ENCODE measurements at regions not wholly inside any gene's neighbourhood (a gene's known extent, or its start where the extent isn't known, plus 50 kb on each side); places are given as distances from the start of the nearest gene placed in this dataset.
A peak's percentile ranks its signal among the peaks of the same experiment; 100 is the strongest.
"Not testable (repeated sequence)": the region's sequence is repeated elsewhere in the genome, so short reads cannot be mapped to it uniquely, and the experiment has no call there.

- intact Hi-C loops (cut with DNase I), result loop anchor here (2.0 to 10.0 kb wide), 5 partner anchors 369 to 1439 kb away; no protein-coding TSS in a partner anchor
- Histone ChIP-seq H3K4me1 (no peaks in the 10 kb centered on the region), H3K36me3 (ENCODE audit: insufficient read depth in 1 of 2, low read depth in 1 of 2) (no peaks in the 10 kb centered on the region), H3K9me3 (no peaks in the 10 kb centered on the region), H3K27me3 (ENCODE audit: insufficient read depth in 3 of 3, low read length in 2 of 3) (no peaks in the 10 kb centered on the region), H3K27ac (no peak overlapping the region), H3K4me3 (no peak overlapping the region)
- DNase-seq (peak in 1 of 2 donors; percentile 13), ATAC-seq (peak in 3 of 4 donors; percentile 43 to 69 (median 53))
- 4 to 8% (median 5%) methylated on average over 6 of the region's 6 CpGs for WGBS, 3 donors
- peak; percentile 60 for TF ChIP-seq CTCF (IDR thresholded peaks at IDR 0.05)
Measured at GRCh38 chr3:140863580-140864009, 78.0 kb upstream of the SLC25A36 start.

GRCh38 chr3:140870351-140870750, 71.3 kb upstream of the SLC25A36 start:
- DNase-seq (no peak), ATAC-seq (no peak)
- Histone ChIP-seq H3K4me1 (no peaks in the 10 kb centered on the region), H3K27ac (no peak overlapping the region), H3K27me3 (ENCODE audit: insufficient read depth in 3 of 3, low read length in 2 of 3) (no peaks in the 10 kb centered on the region), H3K36me3 (ENCODE audit: insufficient read depth in 1 of 2, low read depth in 1 of 2) (no peaks in the 10 kb centered on the region), H3K4me3 (no peak overlapping the region), H3K9me3 (no peaks in the 10 kb centered on the region)
- TF ChIP-seq CTCF (IDR thresholded peaks at IDR 0.05), result no peak
- intact Hi-C loops (cut with DNase I), result no loop called here
- WGBS, 3 donors, result 79 to 86% (median 86%) methylated on average over 4 of the region's 4 CpGs

GRCh38 chr3:140871022-140871421, 70.6 kb upstream of the SLC25A36 start:
- H3K27ac ChIP-seq, result no peak overlapping the region
- no peak overlapping the region for H3K4me3 ChIP-seq
- ATAC-seq (no peak), DNase-seq (no peak)
- no peak for TF ChIP-seq CTCF (IDR thresholded peaks at IDR 0.05)
- H3K9me3 ChIP-seq, result no peaks in the 10 kb centered on the region
- intact Hi-C loops (cut with DNase I), result no loop called here
- no peaks in the 10 kb centered on the region for H3K4me1 ChIP-seq
- 65 to 77% (median 69%) methylated on average over 2 of the region's 2 CpGs for WGBS, 3 donors
- H3K36me3 ChIP-seq (ENCODE audit: insufficient read depth in 1 of 2, low read depth in 1 of 2), result no peaks in the 10 kb centered on the region
- no peaks in the 10 kb centered on the region for H3K27me3 ChIP-seq (ENCODE audit: insufficient read depth in 3 of 3, low read length in 2 of 3)

- ATAC-seq; H3K27ac ChIP-seq; H3K4me1 ChIP-seq; H3K36me3 ChIP-seq (ENCODE audit: insufficient read depth in 1 of 2, low read depth in 1 of 2); H3K27me3 ChIP-seq (ENCODE audit: insufficient read depth in 3 of 3, low read length in 2 of 3); H3K9me3 ChIP-seq; DNase-seq; intact Hi-C loops (cut with DNase I); H3K4me3 ChIP-seq: not testable (repeated sequence)
- WGBS, 3 donors, result 50 to 58% (median 51%) methylated on average over 4 of the region's 4 CpGs
Measured at GRCh38 chr3:140872165-140872564, 69.5 kb upstream of the SLC25A36 start.

GRCh38 chr3:140883428-140884040, 58.1 kb upstream of the SLC25A36 start:
- WGBS, 3 donors, result 63 to 78% (median 68%) methylated on average over 4 of the region's 4 CpGs
- no peak overlapping the region for H3K27ac ChIP-seq
- H3K4me3 ChIP-seq, result no peak overlapping the region
- no peaks in the 10 kb centered on the region for H3K9me3 ChIP-seq
- H3K36me3 ChIP-seq (ENCODE audit: insufficient read depth in 1 of 2, low read depth in 1 of 2), result no peaks in the 10 kb centered on the region
- intact Hi-C loops (cut with DNase I), result no loop called here
- no peak for DNase-seq
- H3K4me1 ChIP-seq, result no peaks in the 10 kb centered on the region
- no peak for ATAC-seq
- H3K27me3 ChIP-seq (ENCODE audit: insufficient read depth in 3 of 3, low read length in 2 of 3), result no peaks in the 10 kb centered on the region
- no peak for TF ChIP-seq CTCF (IDR thresholded peaks at IDR 0.05)

GRCh38 chr3:140885697-140886096, 55.9 kb upstream of the SLC25A36 start:
- H3K9me3 ChIP-seq; ATAC-seq; H3K36me3 ChIP-seq (ENCODE audit: insufficient read depth in 1 of 2, low read depth in 1 of 2); H3K27me3 ChIP-seq (ENCODE audit: insufficient read depth in 3 of 3, low read length in 2 of 3); intact Hi-C loops (cut with DNase I); DNase-seq; H3K4me3 ChIP-seq; H3K27ac ChIP-seq; H3K4me1 ChIP-seq: not testable (repeated sequence)
